ENCODE measurements at regions not wholly inside any gene's neighbourhood (a gene's known extent, or its start where the extent isn't known, plus 50 kb on each side); places are given as distances from the start of the nearest gene placed in this dataset.
"Not testable (repeated sequence)": the region's sequence is repeated elsewhere in the genome, so short reads cannot be mapped to it uniquely, and the experiment has no call there.

DNA sequence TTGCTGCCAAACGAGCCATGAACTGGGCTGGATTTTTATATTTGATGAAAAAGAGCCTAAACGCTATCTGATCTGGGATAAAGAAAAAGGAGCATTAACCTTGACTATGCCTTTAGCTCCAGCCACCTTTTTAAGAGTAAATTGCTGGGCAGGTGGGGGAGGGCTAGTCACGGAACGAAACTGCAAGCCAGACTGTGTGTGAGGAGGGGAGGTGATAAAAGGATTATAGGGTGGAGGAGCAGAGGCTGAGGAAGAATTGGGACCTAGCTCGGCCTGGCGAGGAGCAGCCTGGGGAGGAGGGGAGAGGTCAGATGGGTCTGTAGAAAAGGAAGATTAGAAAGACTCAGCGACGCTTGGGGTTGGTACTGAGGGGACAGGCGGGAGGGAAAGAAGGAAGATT, 183.1 kb downstream of the CD83 start:
- H3K4me3 ChIP-seq (ENCODE audit: low read depth, low read length, poor library complexity, severe bottlenecking); DNase-seq (ENCODE audit: low spot score); H3K27ac ChIP-seq (ENCODE audit: low read depth, low read length, poor library complexity, severe bottlenecking); H3K4me2 ChIP-seq (ENCODE audit: low read length); POLR2A ChIA-PET; H3K9me2 ChIP-seq (ENCODE audit: insufficient read depth, low read length); BruUV-seq (replicated peaks); H3K4me1 ChIP-seq (ENCODE audit: insufficient read depth, low read length, poor library complexity, severe bottlenecking); H3K79me2 ChIP-seq (ENCODE audit: insufficient read depth, low read depth, low read length); H3K36me3 ChIP-seq (ENCODE audit: insufficient read depth, low read length); H4K20me1 ChIP-seq (ENCODE audit: insufficient read depth, low read length); H2AFZ ChIP-seq (ENCODE audit: low read length); H3K9me3 ChIP-seq (ENCODE audit: low read length); CTCF ChIA-PET (ENCODE audit: unreplicated experiment); intact Hi-C loops (cut with micrococcal nuclease; ENCODE audit: unreplicated experiment): not testable (repeated sequence)

GRCh38 chr6:14301477-14301876, 183.9 kb downstream of the CD83 start:
- H4K20me1 ChIP-seq (ENCODE audit: insufficient read depth, low read length); BruUV-seq (replicated peaks); H3K4me1 ChIP-seq (ENCODE audit: insufficient read depth, low read length, poor library complexity, severe bottlenecking); POLR2A ChIA-PET; H3K9me3 ChIP-seq (ENCODE audit: low read length); H3K9me2 ChIP-seq (ENCODE audit: insufficient read depth, low read length); H3K27ac ChIP-seq (ENCODE audit: low read depth, low read length, poor library complexity, severe bottlenecking); CTCF ChIA-PET (ENCODE audit: unreplicated experiment); H3K36me3 ChIP-seq (ENCODE audit: insufficient read depth, low read length); DNase-seq (ENCODE audit: low spot score); intact Hi-C loops (cut with micrococcal nuclease; ENCODE audit: unreplicated experiment); H2AFZ ChIP-seq (ENCODE audit: low read length); H3K79me2 ChIP-seq (ENCODE audit: insufficient read depth, low read depth, low read length); H3K4me3 ChIP-seq (ENCODE audit: low read depth, low read length, poor library complexity, severe bottlenecking); H3K4me2 ChIP-seq (ENCODE audit: low read length): not testable (repeated sequence)

GRCh38 chr6:14305131-14305530, 187.6 kb downstream of the CD83 start:
- H3K4me2 ChIP-seq (ENCODE audit: low read length), result no peak overlapping the region
- H3K9me3 ChIP-seq (ENCODE audit: low read length), result no peaks in the 10 kb centered on the region; the same call in 1 of the 2 replicates
- TF ChIP-seq CTCF (conservative IDR thresholded peaks at IDR 0.05; ENCODE audit: low read length), result no peak
- TF ChIP-seq EZH2phosphoT487 (IDR thresholded peaks at IDR 0.05; ENCODE audit: borderline replicate concordance, low read depth, low read length), result no peak
- H3K4me3 ChIP-seq (ENCODE audit: low read depth, low read length, poor library complexity, severe bottlenecking), result no peak overlapping the region
- no peak for DNase-seq (ENCODE audit: low spot score)
- no peaks in the 10 kb centered on the region for H3K9me2 ChIP-seq (ENCODE audit: insufficient read depth, low read length)
- intact Hi-C loops (cut with micrococcal nuclease; ENCODE audit: unreplicated experiment), result no loop called here
- no peak overlapping the region for H2AFZ ChIP-seq (ENCODE audit: low read length)
- H3K27ac ChIP-seq (ENCODE audit: low read depth, low read length, poor library complexity, severe bottlenecking), result no peak overlapping the region
- H3K36me3 ChIP-seq (ENCODE audit: insufficient read depth, low read length), result no peaks in the 10 kb centered on the region
- H3K4me1 ChIP-seq (ENCODE audit: insufficient read depth, low read length, poor library complexity, severe bottlenecking), result no peaks in the 10 kb centered on the region
- ChIA-PET CTCF (ENCODE audit: unreplicated experiment) (no interaction called here), POLR2A (no interaction called here)
- BruUV-seq (replicated peaks), result no TSS peak
- H3K79me2 ChIP-seq (ENCODE audit: insufficient read depth, low read depth, low read length), result no peaks in the 10 kb centered on the region
- H4K20me1 ChIP-seq (ENCODE audit: insufficient read depth, low read length), result no peaks in the 10 kb centered on the region

GRCh38 chr6:14305624-14306023, 188.1 kb downstream of the CD83 start:
- no peaks in the 10 kb centered on the region for H3K79me2 ChIP-seq (ENCODE audit: insufficient read depth, low read depth, low read length)
- H3K4me3 ChIP-seq (ENCODE audit: low read depth, low read length, poor library complexity, severe bottlenecking), result no peak overlapping the region
- no peaks in the 10 kb centered on the region for H4K20me1 ChIP-seq (ENCODE audit: insufficient read depth, low read length)
- no TSS peak for BruUV-seq (replicated peaks)
- H3K27ac ChIP-seq (ENCODE audit: low read depth, low read length, poor library complexity, severe bottlenecking), result no peak overlapping the region
- TF ChIP-seq EZH2phosphoT487 (IDR thresholded peaks at IDR 0.05; ENCODE audit: borderline replicate concordance, low read depth, low read length) (no peak), CTCF (conservative IDR thresholded peaks at IDR 0.05; ENCODE audit: low read length) (no peak)
- no peak overlapping the region for H3K4me2 ChIP-seq (ENCODE audit: low read length)
- H3K9me2 ChIP-seq (ENCODE audit: insufficient read depth, low read length), result no peaks in the 10 kb centered on the region
- no peak overlapping the region for H2AFZ ChIP-seq (ENCODE audit: low read length)
- POLR2A ChIA-PET, result no interaction called here
- no peaks in the 10 kb centered on the region; the same call in 1 of the 2 replicates for H3K9me3 ChIP-seq (ENCODE audit: low read length)
- CTCF ChIA-PET (ENCODE audit: unreplicated experiment), result no interaction called here
- intact Hi-C loops (cut with micrococcal nuclease; ENCODE audit: unreplicated experiment), result no loop called here
- H3K4me1 ChIP-seq (ENCODE audit: insufficient read depth, low read length, poor library complexity, severe bottlenecking), result no peaks in the 10 kb centered on the region
- H3K36me3 ChIP-seq (ENCODE audit: insufficient read depth, low read length), result no peaks in the 10 kb centered on the region
- DNase-seq (ENCODE audit: low spot score), result no peak
